ENCODE measurements at regions not wholly inside any gene's neighbourhood (a gene's known extent, or its start where the extent isn't known, plus 50 kb on each side); places are given as distances from the start of the nearest gene placed in this dataset.

DNA sequence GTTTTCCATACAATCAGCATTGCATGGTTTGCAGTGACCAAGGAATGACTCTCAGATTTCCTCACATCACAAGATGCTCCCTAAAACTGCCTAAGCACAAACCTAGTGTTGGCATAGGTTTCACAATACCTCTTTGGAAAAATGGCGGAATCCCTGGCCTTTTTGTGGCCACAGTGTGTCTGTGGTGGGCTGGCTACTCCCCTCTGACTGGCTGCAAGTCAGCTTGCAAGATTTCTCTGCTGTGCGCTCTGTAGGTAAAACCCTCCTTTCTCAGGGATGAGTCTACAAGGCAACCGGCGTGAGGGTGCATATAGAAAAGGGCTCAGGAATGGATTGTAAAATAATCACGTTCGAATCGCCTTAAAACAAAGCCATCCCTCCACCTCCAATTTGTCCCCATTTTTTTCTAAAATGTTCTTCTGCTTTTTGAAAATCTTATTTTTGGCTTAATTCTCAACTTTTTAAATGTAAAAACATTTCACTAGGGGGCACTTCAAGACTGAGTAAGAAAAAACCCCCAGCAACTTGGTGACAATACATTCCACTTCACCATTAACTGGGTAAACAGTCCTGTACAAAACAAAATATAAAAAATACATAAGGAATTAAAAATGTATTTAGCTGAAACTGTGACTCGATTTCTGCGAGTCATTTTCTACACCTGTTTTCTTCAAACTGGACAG lies 235.6 kb downstream of the STIM2 start:
- no peak for TF ChIP-seq EZH2 (IDR thresholded peaks at IDR 0.05)
- TF ChIP-seq POLR2AphosphoS5 (IDR thresholded peaks at IDR 0.05; ENCODE audit: borderline replicate concordance, low read depth, low read length): no peak
- no peak for TF ChIP-seq FOXP2 (optimal IDR thresholded peaks at IDR 0.05; ENCODE audit: control extremely low read depth, extremely low read length, insufficient read depth)
